COLO668 (cell line): ENCODE measurements at regions not wholly inside any gene's neighbourhood (a gene's known extent, or its start where the extent isn't known, plus 50 kb on each side); places are given as distances from the start of the nearest gene placed in this dataset.
A peak's percentile ranks its signal among the peaks of the same experiment; 100 is the strongest.
"Not testable (repeated sequence)": the region's sequence is repeated elsewhere in the genome, so short reads cannot be mapped to it uniquely, and the experiment has no call there.

Experiments
- DNase-seq: peaks from one replicate; lab custom pipeline; 2025; ENCODE audit not compliant: unreplicated experiment; lab: John Stamatoyannopoulos, UW

GRCh38 chr5:145467446-145467845, 367.7 kb downstream of the PRELID2 start:
- DNase-seq, result no peak

- DNase-seq, result no peak
These were observed 368.6 kb downstream of the PRELID2 start for GRCh38 chr5:145466533-145466932.

- DNase-seq, result no peak
These were observed 369.5 kb downstream of the PRELID2 start for GRCh38 chr5:145465474-145466263.

GRCh38 chr5:145464171-145464570, 371.0 kb downstream of the PRELID2 start:
- DNase-seq, result no peak

GRCh38 chr5:145463634-145464033, 371.5 kb downstream of the PRELID2 start:
- DNase-seq, result no peak

GRCh38 chr5:145462525-145462924, 372.6 kb downstream of the PRELID2 start:
- no peak for DNase-seq

- no peak for DNase-seq
These were observed 384.8 kb downstream of the PRELID2 start for GRCh38 chr5:145450286-145450885.

- no peak for DNase-seq
These were observed 385.3 kb downstream of the PRELID2 start for GRCh38 chr5:145449794-145450193.

- not testable (repeated sequence) for DNase-seq
These were observed 388.3 kb downstream of the PRELID2 start for GRCh38 chr5:145446875-145447274.

GRCh38 chr5:145446412-145446811, 388.7 kb downstream of the PRELID2 start:
- no peak for DNase-seq

GRCh38 chr5:145445027-145445426, 390.1 kb downstream of the PRELID2 start:
- no peak for DNase-seq

- DNase-seq, result no peak
These were observed 391.2 kb downstream of the PRELID2 start for GRCh38 chr5:145443964-145444363.

- no peak for DNase-seq
These were observed 391.8 kb downstream of the PRELID2 start for GRCh38 chr5:145443366-145443765.

GRCh38 chr5:145442661-145443060, 392.5 kb downstream of the PRELID2 start:
- not testable (repeated sequence) for DNase-seq

GRCh38 chr5:145441228-145441627, 393.9 kb downstream of the PRELID2 start:
- DNase-seq, result no peak

- DNase-seq, result no peak
These were observed 397.5 kb downstream of the PRELID2 start for GRCh38 chr5:145437627-145438026.

- peak; percentile 25 for DNase-seq
These were observed 402.1 kb downstream of the PRELID2 start for GRCh38 chr5:145433077-145433476.

- no peak for DNase-seq
These were observed 406.0 kb downstream of the PRELID2 start for GRCh38 chr5:145429170-145429569.

GRCh38 chr5:145408048-145408341, 427.1 kb downstream of the PRELID2 start:
- no peak for DNase-seq

- no peak for DNase-seq
These were observed 427.7 kb downstream of the PRELID2 start for GRCh38 chr5:145407300-145408047.

GRCh38 chr5:145403992-145404391, 431.1 kb downstream of the PRELID2 start:
- no peak for DNase-seq

- no peak for DNase-seq
These were observed 438.3 kb downstream of the PRELID2 start for GRCh38 chr5:145396888-145397287.
